Dermis blood vessel endothelial cell (primary cell): ENCODE measurements at regions not wholly inside any gene's neighbourhood (a gene's known extent, or its start where the extent isn't known, plus 50 kb on each side); places are given as distances from the start of the nearest gene placed in this dataset.

Source experiments
- DNase-seq: peaks from one replicate; pipeline ENCODE4 v3.0.0; 2010

- DNase-seq: no peak
Observed at GRCh38 chr6:168210239-168211105, 109.1 kb downstream of the DACT2 start.

DNA sequence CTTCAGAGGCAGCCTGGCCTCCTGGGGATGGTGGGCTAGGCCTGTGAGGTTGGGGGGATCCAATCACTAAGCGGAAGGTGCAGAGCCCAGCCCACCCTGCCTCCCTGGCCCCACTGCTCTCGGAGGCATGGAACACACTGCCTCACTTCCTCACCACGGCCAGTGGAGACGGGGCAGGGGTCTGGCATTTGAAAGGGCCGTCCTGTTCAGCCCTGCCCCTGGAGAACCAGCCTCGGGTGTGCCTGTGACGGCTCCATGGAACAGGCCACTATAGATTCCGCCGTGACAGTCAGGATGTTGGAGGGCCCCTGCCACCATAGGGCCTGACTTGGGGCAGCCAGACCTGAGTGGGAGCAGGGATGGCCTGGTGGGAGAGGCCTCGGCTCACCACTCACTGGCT is 110.2 kb downstream of the DACT2 start:
- no peak for DNase-seq

GRCh38 chr6:168208854-168209253 is 110.7 kb downstream of the DACT2 start:
- DNase-seq: no peak

DNA sequence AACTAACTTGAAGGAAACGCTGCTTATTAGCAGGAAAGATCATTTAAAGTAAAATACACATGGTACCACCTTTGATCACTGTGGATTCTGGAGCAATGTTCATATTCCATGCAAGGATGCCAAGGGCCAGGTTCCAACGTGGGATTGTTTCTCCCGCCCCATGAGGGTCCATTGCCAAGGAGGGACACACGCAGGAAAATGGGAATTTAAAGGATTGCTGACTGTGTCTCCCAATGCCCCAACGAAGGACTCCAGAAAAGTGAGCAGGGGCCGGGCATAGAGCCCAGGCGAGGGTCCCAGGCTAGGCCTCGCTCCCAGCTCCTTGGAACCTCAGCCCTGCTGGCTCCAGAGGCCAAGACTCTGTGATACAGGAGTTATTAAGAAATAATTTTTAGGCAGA is 111.2 kb downstream of the DACT2 start:
- no peak for DNase-seq

DNA sequence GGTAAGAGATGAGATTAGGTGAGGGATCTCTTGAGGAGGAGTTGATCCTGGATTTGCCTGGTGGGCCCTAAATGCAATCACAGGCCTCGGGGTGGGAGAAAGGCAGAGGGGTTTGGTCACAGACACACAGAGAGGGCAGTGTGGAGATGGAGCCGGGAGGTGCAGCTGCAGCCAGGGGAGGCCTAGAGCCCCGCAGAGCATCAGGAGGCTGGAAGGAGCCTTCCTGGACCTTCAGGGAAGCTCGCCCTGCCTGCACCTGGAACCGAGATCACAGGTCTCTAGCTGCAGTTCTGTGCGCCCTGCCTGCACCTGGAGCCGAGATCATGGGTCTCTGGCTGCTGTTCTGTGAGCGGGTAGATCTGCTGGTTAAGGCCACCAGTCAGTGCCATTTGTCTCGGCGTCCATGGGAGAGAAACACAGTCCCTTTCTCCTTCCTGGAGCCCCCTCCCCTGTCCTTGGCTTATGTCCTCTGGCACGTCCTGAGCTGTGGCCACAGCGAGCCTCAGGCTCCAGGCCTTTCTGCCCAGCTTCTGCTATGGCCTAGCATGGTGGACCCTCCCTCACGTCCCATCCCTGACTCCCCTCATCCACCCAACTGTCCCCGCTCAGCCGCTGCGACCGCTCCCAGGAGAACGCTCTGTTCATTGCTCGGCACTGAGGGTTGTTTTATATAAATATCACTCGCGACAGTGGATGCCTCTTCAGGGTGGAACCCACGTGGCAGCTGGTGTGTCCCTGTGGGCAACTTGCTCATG is 112.0 kb downstream of the DACT2 start:
- no peak for DNase-seq

GRCh38 chr6:168206661-168207274 is 112.8 kb downstream of the DACT2 start:
- DNase-seq: no peak

GRCh38 chr6:168206186-168206585 is 113.4 kb downstream of the DACT2 start:
- DNase-seq: no peak

GRCh38 chr6:168201799-168202198 is 117.8 kb downstream of the DACT2 start:
- no peak for DNase-seq

- no peak for DNase-seq
Observed at GRCh38 chr6:168201383-168201782, 118.2 kb downstream of the DACT2 start.

DNA sequence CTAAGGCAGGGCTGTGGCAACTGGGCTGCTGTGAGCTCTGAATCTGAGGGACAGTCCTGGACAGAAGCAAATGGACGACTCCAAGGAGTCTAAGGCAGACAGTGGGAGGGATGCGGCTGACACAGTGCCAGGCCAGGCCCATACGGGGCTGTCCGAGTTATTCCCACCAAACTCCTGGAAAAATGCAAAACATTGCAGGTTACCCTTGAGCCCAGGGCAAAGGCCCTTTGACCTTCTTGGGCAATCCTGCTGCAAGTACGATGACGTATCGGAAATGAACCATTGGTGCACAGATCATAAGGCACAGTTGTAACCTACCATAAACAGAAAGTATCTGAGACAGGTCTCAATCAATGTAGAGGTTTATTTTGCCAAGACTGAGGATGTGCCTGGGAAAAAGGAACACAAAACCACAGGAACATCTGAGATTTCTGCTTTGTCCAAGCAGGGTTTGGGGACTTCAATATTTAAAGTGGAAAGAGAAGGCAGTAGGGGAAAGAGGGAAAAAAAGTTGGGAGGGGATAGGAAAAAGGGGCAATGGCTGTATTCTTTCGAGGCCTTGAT is 118.9 kb downstream of the DACT2 start:
- no peak for DNase-seq

DNA sequence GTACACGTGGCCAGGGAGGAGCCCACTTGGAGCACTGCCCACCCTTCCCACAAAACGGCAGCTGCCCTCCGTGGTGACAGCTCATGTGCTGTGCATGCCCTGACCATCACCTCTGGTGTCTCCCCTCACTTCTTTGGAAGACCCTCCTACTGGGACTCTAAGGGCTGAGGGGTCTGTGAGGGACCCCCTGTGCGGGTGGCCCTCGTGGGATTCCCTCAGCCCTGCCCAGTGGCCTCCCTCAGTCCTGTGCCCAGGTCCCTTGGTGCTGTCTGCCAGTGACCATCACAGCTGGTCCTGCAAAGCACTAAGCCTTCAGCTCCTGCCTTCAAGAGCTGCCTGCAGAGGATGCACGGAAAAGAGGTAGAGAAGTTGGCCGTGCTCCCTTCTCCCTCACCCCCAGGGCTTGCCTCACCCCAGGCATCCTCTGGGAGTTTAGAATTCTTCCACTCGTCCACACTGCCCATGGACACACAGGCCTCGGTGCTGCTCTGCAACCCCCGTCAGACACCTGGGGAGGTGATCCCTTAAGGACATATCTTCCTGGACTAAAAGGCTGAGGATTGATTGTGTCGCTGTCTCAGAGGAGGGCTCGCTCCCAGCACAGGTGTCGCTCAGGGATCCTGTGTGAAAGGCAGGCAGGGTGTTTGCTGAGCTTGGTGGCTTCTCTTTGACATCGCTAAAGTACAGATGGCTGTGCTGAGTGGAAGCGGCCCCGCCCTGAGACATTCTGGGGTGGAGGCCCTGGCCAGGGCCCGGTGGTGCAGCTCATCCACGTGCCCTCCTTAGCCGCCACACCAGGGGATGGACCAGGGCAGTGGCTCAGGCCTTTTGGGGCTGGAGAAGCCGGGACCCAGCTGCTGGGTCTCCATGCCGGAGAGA is 119.5 kb upstream of the FRMD1 start:
- no peak for DNase-seq

- DNase-seq: no peak
Observed at GRCh38 chr6:168197636-168198301, 118.8 kb upstream of the FRMD1 start.

- DNase-seq: no peak
Observed at GRCh38 chr6:168196881-168197635, 118.0 kb upstream of the FRMD1 start.

DNA sequence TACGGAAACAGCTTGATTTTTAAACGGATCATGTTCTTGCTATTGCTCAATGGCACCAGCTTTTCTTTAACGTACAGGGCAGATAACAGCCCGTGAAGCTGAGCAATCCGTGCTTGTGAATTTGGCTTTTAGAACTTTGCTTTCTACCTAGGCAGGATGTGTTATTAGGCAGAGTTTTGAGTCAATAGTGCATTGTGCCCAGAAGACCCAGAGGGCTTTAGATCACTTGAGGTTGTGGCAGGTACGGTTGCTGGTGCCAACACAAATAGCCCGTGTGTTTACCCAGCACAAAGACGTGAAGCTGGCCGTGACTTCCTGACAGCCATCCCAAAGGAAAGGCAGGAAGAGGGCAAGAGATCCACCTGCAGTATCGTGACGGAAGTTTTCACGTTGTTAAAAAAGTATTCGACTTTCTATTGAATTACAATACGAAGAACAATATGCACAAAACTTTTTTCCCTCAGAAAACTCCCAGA is 117.4 kb upstream of the FRMD1 start:
- DNase-seq: no peak

GRCh38 chr6:168195712-168196111 is 116.7 kb upstream of the FRMD1 start:
- DNase-seq: no peak

DNA sequence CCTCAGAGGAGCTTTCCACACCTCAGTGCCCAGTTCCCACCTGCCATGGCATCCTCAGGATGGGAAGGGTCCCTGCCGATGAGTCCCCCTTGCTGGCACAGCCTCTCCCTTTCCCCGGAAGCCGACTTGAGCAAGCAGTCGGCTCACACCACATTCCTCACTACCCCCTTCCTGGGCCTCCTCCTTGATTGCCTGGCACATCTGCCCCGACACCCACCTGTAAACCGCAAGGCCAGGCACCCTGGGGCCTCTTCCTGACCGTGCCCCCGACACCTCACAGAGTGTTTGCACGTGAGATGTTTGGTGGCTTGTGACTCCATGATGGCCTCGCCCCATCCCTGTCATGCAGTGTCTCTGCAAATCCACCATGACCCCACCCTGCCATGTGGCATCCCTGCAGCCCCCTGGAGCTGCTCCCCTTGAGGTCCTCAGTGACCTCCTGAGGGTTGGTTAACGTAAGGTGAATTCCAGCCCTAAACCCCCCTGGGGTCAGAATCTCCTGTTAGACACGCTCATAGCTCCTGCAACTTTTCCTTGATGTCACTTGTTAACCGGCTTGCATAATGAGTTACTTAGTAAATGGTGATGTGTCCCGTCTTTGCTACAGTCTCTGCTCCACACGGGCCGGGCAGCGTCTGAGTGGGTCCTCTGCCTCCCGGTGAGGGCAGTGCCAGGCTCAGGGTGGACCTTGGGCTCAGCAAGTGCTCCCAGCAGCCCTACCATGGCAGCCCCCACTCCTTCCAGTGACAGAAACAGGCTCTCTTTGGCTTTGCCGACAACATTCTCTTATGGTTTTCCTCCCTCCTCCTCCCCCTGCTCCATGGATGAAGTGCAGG is 115.9 kb upstream of the FRMD1 start:
- no peak for DNase-seq

DNA sequence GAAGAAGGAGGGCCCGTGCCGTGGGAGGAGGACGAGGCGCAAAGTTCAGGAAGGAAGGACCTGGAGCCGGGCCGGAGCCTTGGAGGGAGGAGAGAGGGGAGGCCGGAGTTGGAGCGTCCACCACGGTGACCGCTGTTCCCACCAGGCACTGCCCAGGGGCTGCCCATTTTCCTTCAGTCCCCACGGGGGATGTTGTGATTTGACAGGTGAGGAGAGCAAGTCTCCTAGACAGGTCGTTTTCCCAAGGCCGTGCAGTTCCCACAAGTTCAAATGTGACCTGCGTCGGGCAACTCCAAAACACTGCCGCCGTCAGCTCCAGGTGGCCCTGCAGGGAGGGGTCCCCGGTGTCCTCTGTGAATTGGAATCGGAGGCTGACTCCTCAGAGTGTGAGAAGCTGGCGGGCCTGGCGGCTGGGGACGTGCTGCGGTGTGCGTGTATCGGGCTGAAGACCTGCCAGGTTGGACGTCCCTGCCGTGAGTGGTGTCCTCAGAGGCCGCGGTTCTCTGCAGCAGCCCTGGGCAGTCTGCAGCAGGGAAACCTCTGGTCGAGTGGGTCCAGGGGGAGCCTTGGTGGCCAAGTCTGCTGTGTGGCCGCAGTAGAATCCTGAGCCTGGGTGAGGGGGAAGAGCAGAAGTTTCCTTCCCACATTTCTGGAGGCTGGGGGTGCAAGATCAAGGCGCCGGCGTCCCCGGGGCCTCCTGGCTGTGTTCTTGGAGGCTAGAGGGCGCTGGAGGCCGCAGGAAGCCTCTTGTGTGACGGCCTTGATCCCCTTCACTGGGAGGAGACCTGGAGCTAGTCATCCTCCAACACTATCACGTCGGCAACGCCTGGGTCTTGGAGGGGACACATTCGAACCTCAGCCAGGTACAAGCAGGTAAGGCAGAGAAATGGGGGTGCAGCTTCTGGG is 115.1 kb upstream of the FRMD1 start:
- DNase-seq: no peak
